GM12874 (cell line): ENCODE measurements at regions not wholly inside any gene's neighbourhood (a gene's known extent, or its start where the extent isn't known, plus 50 kb on each side); places are given as distances from the start of the nearest gene placed in this dataset.

Source experiments
- CTCF ChIP-seq: IDR thresholded peaks from 2 replicates; pipeline ENCODE4 v1.5.1; 2011; ENCODE audit warnings: low read depth, mild to moderate bottlenecking, control low read depth, low read length, moderate library complexity; ENCODE audit not compliant: insufficient read depth

- TF ChIP-seq CTCF: no peak
Measured at GRCh38 chr1:93783876-93784275, 95.1 kb downstream of the DNTTIP2 start.

- TF ChIP-seq CTCF: no peak
Measured at GRCh38 chr1:93779540-93780165, 98.0 kb upstream of the BCAR3 start.

- no peak for TF ChIP-seq CTCF
Measured at GRCh38 chr1:93778457-93778856, 96.8 kb upstream of the BCAR3 start.

- no peak for TF ChIP-seq CTCF
Measured at GRCh38 chr1:93777255-93777654, 95.6 kb upstream of the BCAR3 start.

- TF ChIP-seq CTCF: no peak
Measured at GRCh38 chr1:93776728-93777127, 95.1 kb upstream of the BCAR3 start.

GRCh38 chr1:93775224-93775623, 93.6 kb upstream of the BCAR3 start:
- TF ChIP-seq CTCF: no peak

- no peak for TF ChIP-seq CTCF
Measured at GRCh38 chr1:93774707-93775106, 93.1 kb upstream of the BCAR3 start.
